ENCODE measurements at regions not wholly inside any gene's neighbourhood (a gene's known extent, or its start where the extent isn't known, plus 50 kb on each side); places are given as distances from the start of the nearest gene placed in this dataset.
"Not testable (repeated sequence)": the region's sequence is repeated elsewhere in the genome, so short reads cannot be mapped to it uniquely, and the experiment has no call there.

- not testable (repeated sequence) for DNase-seq (ENCODE audit: extremely low read depth, low read depth)
Measured at GRCh38 chr14:19109887-19110286, 142.7 kb downstream of the POTEM start.

DNA sequence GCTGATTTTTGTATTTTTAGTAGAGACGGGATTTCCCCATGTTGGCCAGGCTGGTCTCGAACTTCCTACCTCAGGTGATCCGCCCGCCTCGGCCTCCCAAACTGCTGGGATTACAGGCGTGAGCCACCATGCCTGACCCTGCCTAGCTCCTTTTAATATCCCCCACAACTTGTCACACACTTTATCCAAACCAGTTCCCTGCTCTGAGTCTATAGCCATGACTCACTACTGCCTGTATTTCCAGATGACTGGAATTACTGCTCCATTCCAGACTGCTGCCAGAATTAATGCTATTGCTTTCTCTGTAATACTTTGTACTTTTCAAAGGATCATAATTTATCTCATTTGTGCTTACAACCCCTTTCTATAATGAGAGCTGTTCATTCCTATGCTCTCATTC is 153.1 kb downstream of the POTEM start:
- DNase-seq (ENCODE audit: extremely low read depth, low read depth), result not testable (repeated sequence)

- DNase-seq (ENCODE audit: extremely low read depth, low read depth), result not testable (repeated sequence)
Measured at GRCh38 chr14:19126269-19127051, 159.2 kb downstream of the POTEM start.

- not testable (repeated sequence) for DNase-seq (ENCODE audit: extremely low read depth, low read depth)
Measured at GRCh38 chr14:19127664-19128435, 160.6 kb downstream of the POTEM start.

DNA sequence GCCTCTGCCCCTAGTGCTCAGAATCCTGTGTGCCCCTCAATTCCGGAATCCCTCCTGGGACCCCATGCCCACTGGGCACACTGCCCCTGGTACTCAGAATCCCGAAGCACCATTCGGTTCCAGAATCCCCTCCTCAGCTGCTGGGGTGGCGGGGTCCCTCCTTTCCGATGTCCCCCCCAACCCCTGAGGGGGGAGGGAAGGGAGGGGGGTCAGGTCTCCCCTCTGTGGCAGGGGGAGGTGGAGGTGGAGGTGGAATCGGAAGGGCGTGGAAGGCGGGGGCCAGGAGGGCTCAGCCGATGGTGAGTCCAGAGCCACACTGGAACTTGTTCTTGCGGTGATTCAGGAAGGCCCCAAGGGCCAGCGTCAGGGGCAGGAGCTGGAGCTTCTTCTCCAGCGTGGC is 164.3 kb downstream of the POTEM start:
- DNase-seq (ENCODE audit: extremely low read depth, low read depth), result not testable (repeated sequence)

DNA sequence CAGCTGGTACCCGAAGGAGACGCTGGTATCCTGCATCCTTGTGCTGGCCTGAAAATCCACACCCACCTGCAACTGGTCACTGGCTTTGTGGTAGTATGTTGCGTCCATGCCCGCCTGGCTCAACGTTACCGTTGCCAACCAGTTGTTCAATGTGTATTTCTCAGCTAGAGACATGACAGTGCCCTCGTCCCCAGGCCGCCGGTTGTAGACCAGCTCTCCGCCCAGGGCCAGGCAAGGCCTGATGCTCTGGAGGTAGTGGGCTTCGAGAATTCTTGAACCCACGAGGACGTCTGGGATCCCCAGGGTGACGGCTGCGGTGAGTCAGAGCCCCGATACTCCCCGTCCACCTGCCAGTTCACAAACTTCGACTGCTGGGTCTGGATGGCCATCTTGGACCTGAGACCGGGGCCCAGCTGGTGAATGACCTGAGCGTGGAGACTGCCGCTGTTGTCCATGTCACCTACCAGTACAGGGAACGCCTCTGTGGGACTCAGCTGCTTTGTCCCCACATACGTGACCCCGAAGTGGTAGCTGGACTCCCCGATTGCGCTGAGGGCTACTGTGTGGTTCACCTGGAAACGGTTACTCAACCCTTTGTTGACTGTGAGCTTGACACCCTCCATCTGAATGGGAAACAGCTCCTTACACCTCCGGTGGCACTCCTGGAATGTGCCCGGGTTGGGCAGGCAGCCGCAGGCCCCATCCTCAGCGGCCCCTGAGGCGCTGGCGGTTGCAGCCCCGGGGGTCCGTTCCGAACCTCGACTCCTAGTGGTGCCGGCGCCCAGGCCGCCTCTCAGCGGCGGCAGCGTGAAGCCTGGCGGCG is 165.0 kb downstream of the POTEM start:
- DNase-seq (ENCODE audit: extremely low read depth, low read depth), result not testable (repeated sequence)

DNA sequence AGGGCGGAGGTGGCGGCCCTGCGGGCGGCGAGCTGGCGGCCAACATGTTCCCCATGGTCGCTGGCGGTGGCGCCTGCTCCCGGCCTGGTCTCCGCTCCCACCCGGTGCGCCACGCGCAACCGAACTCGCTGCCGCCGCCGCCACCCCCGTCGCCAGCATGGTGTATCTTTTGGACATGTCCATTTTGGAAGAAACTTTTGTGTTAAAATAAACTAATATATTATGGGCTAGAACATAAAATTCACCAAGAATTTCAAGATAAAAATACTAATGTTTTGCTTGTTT is 165.5 kb downstream of the POTEM start:
- not testable (repeated sequence) for DNase-seq (ENCODE audit: extremely low read depth, low read depth)

- not testable (repeated sequence) for DNase-seq (ENCODE audit: extremely low read depth, low read depth)
Measured at GRCh38 chr14:19157106-19157709, 190.0 kb downstream of the POTEM start.

DNA sequence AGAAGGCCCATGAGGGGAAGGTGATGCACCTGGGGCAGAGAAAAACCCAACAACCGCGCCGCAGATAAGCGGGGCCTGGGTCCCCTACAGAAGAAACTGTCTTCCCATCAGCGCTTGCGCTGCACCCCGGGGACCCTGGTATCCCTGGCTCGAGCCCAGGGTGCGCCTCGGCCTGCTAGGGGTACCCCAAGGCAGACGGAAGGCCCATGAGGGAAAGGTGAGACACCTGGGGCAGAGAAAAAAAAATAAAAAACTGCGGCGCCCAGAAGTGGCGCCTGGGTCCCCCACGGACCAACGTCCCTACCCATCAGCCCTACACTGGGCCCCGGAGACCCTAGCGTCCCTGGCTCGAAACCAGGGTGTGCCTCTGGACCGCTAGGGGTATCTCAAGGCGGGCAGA is 190.8 kb downstream of the POTEM start:
- DNase-seq (ENCODE audit: extremely low read depth, low read depth), result not testable (repeated sequence)

- DNase-seq (ENCODE audit: extremely low read depth, low read depth), result not testable (repeated sequence)
Measured at GRCh38 chr14:19158588-19158987, 191.4 kb downstream of the POTEM start.

- DNase-seq (ENCODE audit: extremely low read depth, low read depth), result not testable (repeated sequence)
Measured at GRCh38 chr14:19159003-19159625, 191.9 kb downstream of the POTEM start.

- DNase-seq (ENCODE audit: extremely low read depth, low read depth), result not testable (repeated sequence)
Measured at GRCh38 chr14:19160379-19160778, 193.1 kb downstream of the POTEM start.

GRCh38 chr14:19161251-19162033 is 194.2 kb downstream of the POTEM start:
- DNase-seq (ENCODE audit: extremely low read depth, low read depth), result not testable (repeated sequence)

DNA sequence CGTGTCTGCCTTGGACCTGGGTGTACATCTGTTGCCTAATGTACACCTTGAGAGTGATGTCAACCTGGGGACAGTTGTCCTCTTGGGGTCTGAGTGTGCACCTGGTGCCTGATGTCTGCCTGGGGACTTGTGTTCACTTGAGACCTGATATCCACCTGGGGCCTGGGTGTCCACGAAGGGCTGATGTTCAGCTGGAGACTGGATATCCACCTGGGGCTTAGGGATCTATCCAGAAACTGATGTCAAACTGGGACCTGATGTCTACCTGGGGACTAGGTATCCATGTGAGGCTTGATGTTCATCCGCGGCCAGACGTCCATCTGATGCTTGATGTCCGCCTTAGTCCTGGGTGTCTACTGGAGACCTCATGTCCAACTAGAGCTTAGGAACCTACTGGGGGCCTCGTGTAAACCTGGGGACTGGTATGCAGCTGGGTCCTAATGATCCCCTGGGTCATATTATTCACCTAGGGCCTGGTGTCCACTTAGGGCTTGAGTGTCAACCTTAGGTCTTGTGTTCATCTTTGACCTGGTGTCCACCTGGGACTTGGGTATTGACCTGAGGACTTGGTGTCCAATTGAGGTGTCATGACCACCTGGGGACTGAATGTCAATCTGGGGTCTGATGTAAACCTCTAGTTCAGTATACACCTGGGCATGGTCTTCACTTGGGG is 194.9 kb downstream of the POTEM start:
- not testable (repeated sequence) for DNase-seq (ENCODE audit: extremely low read depth, low read depth)

DNA sequence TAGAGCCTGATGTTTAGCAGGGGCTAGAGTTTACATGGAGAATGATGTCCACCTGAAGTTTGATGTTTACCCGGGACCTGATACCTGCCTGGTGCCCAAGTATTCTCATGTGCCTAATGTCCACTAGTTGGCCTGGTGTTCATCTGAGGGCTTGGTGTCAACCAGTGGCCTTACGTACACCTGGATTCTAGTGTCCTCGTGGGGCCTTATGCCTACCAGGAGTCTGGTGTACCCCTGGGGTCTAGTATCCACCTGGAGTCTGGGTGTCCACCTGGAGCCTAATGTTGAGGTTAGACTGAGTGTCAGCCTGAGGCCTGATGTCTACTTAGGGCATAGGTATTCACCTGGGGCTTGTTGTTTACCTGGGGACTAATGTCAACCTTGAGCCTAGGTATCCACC is 195.7 kb downstream of the POTEM start:
- DNase-seq (ENCODE audit: extremely low read depth, low read depth), result not testable (repeated sequence)

DNA sequence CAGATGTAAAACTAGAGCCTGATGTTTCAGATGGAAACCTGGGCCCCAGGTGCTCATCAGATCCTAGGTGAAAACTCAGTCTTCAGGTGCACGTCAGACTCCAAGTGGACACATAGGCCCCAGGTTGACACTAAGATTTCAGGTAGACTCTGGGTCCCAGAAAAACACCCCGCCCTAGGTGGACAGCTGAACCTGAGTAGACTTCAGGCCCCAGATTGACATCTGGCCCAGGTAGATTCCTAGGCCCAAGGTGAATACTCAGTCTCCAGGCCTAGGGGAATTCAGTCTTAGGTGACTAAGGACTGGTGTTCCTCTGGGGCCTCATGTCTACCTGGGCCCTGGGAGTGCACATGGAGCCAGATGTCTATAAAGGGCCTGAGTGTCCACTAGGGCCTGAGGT is 196.7 kb downstream of the POTEM start:
- not testable (repeated sequence) for DNase-seq (ENCODE audit: extremely low read depth, low read depth)

DNA sequence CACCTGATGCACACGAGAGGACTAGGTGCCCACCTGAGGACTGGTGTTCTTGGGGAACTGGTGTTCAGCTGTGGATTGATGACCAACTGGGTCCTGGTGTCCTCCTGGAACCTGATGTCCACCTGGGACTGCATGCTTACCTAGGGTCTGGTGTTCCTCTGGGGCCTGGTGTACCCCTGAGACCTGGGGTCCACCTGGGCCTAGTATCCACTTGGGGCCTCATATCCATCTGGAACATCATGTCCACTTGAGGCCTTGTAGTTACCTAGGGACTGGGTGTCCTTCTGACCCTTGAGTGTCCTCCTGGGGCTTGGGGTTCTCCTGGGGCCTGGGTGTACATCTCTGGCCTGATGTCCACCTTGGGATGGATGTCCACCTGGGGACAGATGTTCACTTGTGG is 197.2 kb downstream of the POTEM start:
- not testable (repeated sequence) for DNase-seq (ENCODE audit: extremely low read depth, low read depth)

- DNase-seq (ENCODE audit: extremely low read depth, low read depth), result not testable (repeated sequence)
Measured at GRCh38 chr14:19166056-19166455, 198.8 kb downstream of the POTEM start.

All from NCI-H460 (cell line).